Neural progenitor cell (in vitro differentiated cells): ENCODE measurements at regions not wholly inside any gene's neighbourhood (a gene's known extent, or its start where the extent isn't known, plus 50 kb on each side); places are given as distances from the start of the nearest gene placed in this dataset.

Source experiments
- DNase-seq: peaks from one replicate; pipeline ENCODE4 v3.0.0-alpha.2; 2016; ENCODE audit warnings: low spot score
- H2AFZ ChIP-seq: fragments of 200-600 bp; sonication (generic); replicated peaks from 2 replicates; pipeline ENCODE4 v1.6.1; 2016; ENCODE audit warnings: antibody characterized with exemption
- H3F3A ChIP-seq: fragments of 200-600 bp; sonication (generic); 2 replicates; pipeline ENCODE4 v1.6.1; 2016; ENCODE audit warnings: antibody characterized with exemption, low read depth
- H3K27ac ChIP-seq: fragments of 200-600 bp; sonication (generic); 2 replicates; pipeline ENCODE4 v1.5.1; 2016; ENCODE audit warnings: mild to moderate bottlenecking
- H3K27me3 ChIP-seq: fragments of 200-600 bp; sonication (generic); 2 replicates; pipeline ENCODE4 v1.6.1; 2016; ENCODE audit warnings: mild to moderate bottlenecking, moderate library complexity
- H3K36me3 ChIP-seq: fragments of 200-600 bp; sonication (generic); 2 replicates; pipeline ENCODE4 v1.5.1; 2016
- H3K4me1 ChIP-seq: fragments of 200-600 bp; sonication (generic); 2 replicates; pipeline ENCODE4 v1.6.1; 2016; ENCODE audit warnings: mixed run types
- H3K4me2 ChIP-seq: fragments of 200-600 bp; sonication (generic); 2 replicates; pipeline ENCODE4 v1.6.1; 2016
- H3K4me3 ChIP-seq: fragments of 200-600 bp; sonication (generic); 2 replicates; pipeline ENCODE4 v1.5.1; 2016
- H3K79me2 ChIP-seq: fragments of 200-600 bp; sonication (generic); 2 replicates; pipeline ENCODE4 v1.6.1; 2016; ENCODE audit warnings: low read depth
- H3K9ac ChIP-seq: fragments of 200-600 bp; sonication (generic); 2 replicates; pipeline ENCODE4 v1.6.1; 2016
- H3K9me3 ChIP-seq: fragments of 200-600 bp; sonication (generic); 2 replicates; pipeline ENCODE4 v1.5.1; 2016; ENCODE audit warnings: low read depth
- H4K20me1 ChIP-seq: fragments of 200-600 bp; sonication (generic); 2 replicates; pipeline ENCODE4 v1.6.1; 2016; ENCODE audit warnings: low read depth
- H3K27ac Mint-ChIP-seq: 3 replicates; pipeline ENCODE4 v1.8.0; 2021; ENCODE audit warnings: mixed read lengths
- H3K27me3 Mint-ChIP-seq: 2 replicates; pipeline ENCODE4 v1.8.0; 2022; ENCODE audit warnings: low read depth, mild to moderate bottlenecking, inconsistent platforms, moderate library complexity, mixed read lengths; ENCODE audit not compliant: insufficient read depth
- H3K36me3 Mint-ChIP-seq: 3 replicates; pipeline ENCODE4 v1.8.0; 2021; ENCODE audit warnings: mixed read lengths
- H3K4me1 Mint-ChIP-seq: 3 replicates; pipeline ENCODE4 v1.8.0; 2021; ENCODE audit warnings: mixed read lengths
- H3K4me3 Mint-ChIP-seq: 3 replicates; pipeline ENCODE4 v1.8.0; 2021; ENCODE audit warnings: mild to moderate bottlenecking, moderate library complexity, mixed read lengths
- H3K9me3 Mint-ChIP-seq: 3 replicates; pipeline ENCODE4 v1.8.0; 2020; ENCODE audit warnings: mixed read lengths
- EZH2 ChIP-seq: fragments of 200-600 bp; sonication (generic); IDR thresholded peaks from 2 replicates; pipeline ENCODE4 v1.6.1; 2017; ENCODE audit warnings: antibody characterized with exemption, mild to moderate bottlenecking, moderate library complexity
- EZH2phosphoT487 ChIP-seq: fragments of 200-600 bp; sonication (generic); IDR thresholded peaks from 2 replicates; pipeline ENCODE4 v1.6.1; 2017; ENCODE audit warnings: antibody characterized with exemption
- TF ChIP-seq, protein P1 (sequence below): fragments of 200-600 bp; sonication (generic); IDR thresholded peaks from 2 replicates; pipeline ENCODE4 v1.5.1; 2017; ENCODE audit warnings: antibody characterized with exemption, mild to moderate bottlenecking

DNA sequence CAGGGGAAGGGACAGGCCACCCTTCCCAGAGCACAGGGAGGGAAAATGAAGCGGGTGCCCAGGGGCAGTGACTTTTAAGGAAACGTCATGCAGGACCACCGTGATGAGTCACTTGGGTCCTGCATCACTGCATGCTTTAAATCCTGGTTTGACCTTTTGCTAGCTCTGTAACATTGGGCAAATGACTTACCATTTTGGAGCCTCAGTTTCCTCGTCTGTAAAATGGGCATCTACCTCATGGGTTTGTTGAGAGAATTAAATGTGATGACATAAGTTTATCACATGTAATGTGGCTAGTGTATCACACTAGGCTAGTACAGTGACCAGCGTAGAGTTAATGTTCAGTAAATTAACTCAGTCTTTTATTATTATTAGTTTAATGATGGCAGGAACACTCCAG lies 114.8 kb upstream of the IGSF21 start:
- no peak overlapping the region for H3K27ac Mint-ChIP-seq
- H3K4me3 Mint-ChIP-seq = no peak overlapping the region
- H3K9me3 ChIP-seq = no peaks in the 10 kb centered on the region
- peaks cover 7% of the 10 kb centered on the region for H3K27me3 Mint-ChIP-seq
- no peaks in the 10 kb centered on the region for H3F3A ChIP-seq
- no peaks in the 10 kb centered on the region for H3K79me2 ChIP-seq
- no peak overlapping the region for H3K4me2 ChIP-seq
- H3K36me3 ChIP-seq = no peaks in the 10 kb centered on the region
- no peak for DNase-seq
- no peaks in the 10 kb centered on the region for H3K4me1 ChIP-seq
- H3K36me3 Mint-ChIP-seq = no peaks in the 10 kb centered on the region
- H3K27me3 ChIP-seq = no peaks in the 10 kb centered on the region
- no peak overlapping the region for H2AFZ ChIP-seq
- no peaks in the 10 kb centered on the region for H3K9me3 Mint-ChIP-seq
- H4K20me1 ChIP-seq = no peaks in the 10 kb centered on the region
- no peak overlapping the region for H3K4me3 ChIP-seq
- no peak overlapping the region for H3K9ac ChIP-seq
- TF ChIP-seq EZH2phosphoT487 (no peak), EZH2 (no peak)
- TF ChIP-seq, protein P1, sequence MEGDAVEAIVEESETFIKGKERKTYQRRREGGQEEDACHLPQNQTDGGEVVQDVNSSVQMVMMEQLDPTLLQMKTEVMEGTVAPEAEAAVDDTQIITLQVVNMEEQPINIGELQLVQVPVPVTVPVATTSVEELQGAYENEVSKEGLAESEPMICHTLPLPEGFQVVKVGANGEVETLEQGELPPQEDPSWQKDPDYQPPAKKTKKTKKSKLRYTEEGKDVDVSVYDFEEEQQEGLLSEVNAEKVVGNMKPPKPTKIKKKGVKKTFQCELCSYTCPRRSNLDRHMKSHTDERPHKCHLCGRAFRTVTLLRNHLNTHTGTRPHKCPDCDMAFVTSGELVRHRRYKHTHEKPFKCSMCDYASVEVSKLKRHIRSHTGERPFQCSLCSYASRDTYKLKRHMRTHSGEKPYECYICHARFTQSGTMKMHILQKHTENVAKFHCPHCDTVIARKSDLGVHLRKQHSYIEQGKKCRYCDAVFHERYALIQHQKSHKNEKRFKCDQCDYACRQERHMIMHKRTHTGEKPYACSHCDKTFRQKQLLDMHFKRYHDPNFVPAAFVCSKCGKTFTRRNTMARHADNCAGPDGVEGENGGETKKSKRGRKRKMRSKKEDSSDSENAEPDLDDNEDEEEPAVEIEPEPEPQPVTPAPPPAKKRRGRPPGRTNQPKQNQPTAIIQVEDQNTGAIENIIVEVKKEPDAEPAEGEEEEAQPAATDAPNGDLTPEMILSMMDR = no peak
- peaks cover 3% of the 10 kb centered on the region for H3K4me1 Mint-ChIP-seq
- H3K27ac ChIP-seq = no peak overlapping the region

DNA sequence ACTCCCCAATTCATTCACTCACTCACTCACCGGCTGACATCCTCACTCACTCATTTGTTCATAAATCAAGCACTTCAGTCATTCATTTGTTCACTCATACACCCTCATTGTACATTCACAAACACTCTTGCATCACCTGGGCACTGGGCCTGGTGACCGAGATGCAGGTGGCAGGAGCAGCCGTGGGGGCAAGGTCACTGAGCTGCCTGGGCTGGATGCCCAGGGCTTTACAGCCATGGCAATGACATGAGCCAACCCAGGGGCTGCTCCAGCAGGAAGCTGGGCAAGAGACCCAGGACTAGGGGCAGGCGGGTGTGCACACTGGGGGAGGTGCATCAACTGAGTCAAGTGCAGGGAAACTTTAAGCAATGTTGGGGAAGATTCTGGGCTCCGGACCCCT lies 113.6 kb upstream of the IGSF21 start:
- Histone ChIP-seq H4K20me1 (no peaks in the 10 kb centered on the region), H3K4me1 (no peaks in the 10 kb centered on the region), H3K27me3 (no peaks in the 10 kb centered on the region), H3F3A (no peaks in the 10 kb centered on the region), H3K79me2 (no peaks in the 10 kb centered on the region), H3K36me3 (no peaks in the 10 kb centered on the region), H3K9me3 (no peaks in the 10 kb centered on the region), H3K27ac (no peak overlapping the region), H3K9ac (no peak overlapping the region), H2AFZ (no peak overlapping the region), H3K4me2 (no peak overlapping the region), H3K4me3 (no peak overlapping the region)
- no peaks in the 10 kb centered on the region for H3K9me3 Mint-ChIP-seq
- peaks cover 3% of the 10 kb centered on the region for H3K4me1 Mint-ChIP-seq
- TF ChIP-seq EZH2 (no peak), EZH2phosphoT487 (no peak)
- TF ChIP-seq, protein P1 = no peak
- no peak overlapping the region for H3K4me3 Mint-ChIP-seq
- H3K27me3 Mint-ChIP-seq = peaks cover 8% of the 10 kb centered on the region
- H3K36me3 Mint-ChIP-seq = no peaks in the 10 kb centered on the region
- DNase-seq = no peak
- no peak overlapping the region for H3K27ac Mint-ChIP-seq

GRCh38 chr1:17995480-17995879 lies 112.1 kb upstream of the IGSF21 start:
- no peaks in the 10 kb centered on the region for H3K79me2 ChIP-seq

More at GRCh38 chr1:17995480-17995879, 112.1 kb upstream of the IGSF21 start:
- H3K27ac Mint-ChIP-seq = no peak overlapping the region
- Histone ChIP-seq H3K36me3 (no peaks in the 10 kb centered on the region), H2AFZ (no peak overlapping the region), H3K4me2 (no peak overlapping the region), H3K27ac (no peak overlapping the region), H3K4me3 (no peak overlapping the region), H3K9me3 (no peaks in the 10 kb centered on the region), H4K20me1 (no peaks in the 10 kb centered on the region), H3K27me3 (no peaks in the 10 kb centered on the region), H3K9ac (no peak overlapping the region), H3F3A (no peaks in the 10 kb centered on the region), H3K4me1 (no peaks in the 10 kb centered on the region)
- H3K9me3 Mint-ChIP-seq = no peaks in the 10 kb centered on the region
- no peak overlapping the region for H3K4me3 Mint-ChIP-seq
- H3K36me3 Mint-ChIP-seq = no peaks in the 10 kb centered on the region
- peaks cover 11% of the 10 kb centered on the region for H3K27me3 Mint-ChIP-seq
- DNase-seq = no peak
- peaks cover 3% of the 10 kb centered on the region for H3K4me1 Mint-ChIP-seq
- no peak for TF ChIP-seq EZH2
- TF ChIP-seq, protein P1 = no peak
- TF ChIP-seq EZH2phosphoT487 = no peak
